Activated T-cell treated with anti-CD3 and anti-CD28 coated beads for 4 hours (primary cell): ENCODE measurements at regions not wholly inside any gene's neighbourhood (a gene's known extent, or its start where the extent isn't known, plus 50 kb on each side); places are given as distances from the start of the nearest gene placed in this dataset.

ENCODE experiments used
- DNase-seq: peaks from one replicate; pipeline ENCODE4 v3.0.0-alpha.2; 2020

DNA sequence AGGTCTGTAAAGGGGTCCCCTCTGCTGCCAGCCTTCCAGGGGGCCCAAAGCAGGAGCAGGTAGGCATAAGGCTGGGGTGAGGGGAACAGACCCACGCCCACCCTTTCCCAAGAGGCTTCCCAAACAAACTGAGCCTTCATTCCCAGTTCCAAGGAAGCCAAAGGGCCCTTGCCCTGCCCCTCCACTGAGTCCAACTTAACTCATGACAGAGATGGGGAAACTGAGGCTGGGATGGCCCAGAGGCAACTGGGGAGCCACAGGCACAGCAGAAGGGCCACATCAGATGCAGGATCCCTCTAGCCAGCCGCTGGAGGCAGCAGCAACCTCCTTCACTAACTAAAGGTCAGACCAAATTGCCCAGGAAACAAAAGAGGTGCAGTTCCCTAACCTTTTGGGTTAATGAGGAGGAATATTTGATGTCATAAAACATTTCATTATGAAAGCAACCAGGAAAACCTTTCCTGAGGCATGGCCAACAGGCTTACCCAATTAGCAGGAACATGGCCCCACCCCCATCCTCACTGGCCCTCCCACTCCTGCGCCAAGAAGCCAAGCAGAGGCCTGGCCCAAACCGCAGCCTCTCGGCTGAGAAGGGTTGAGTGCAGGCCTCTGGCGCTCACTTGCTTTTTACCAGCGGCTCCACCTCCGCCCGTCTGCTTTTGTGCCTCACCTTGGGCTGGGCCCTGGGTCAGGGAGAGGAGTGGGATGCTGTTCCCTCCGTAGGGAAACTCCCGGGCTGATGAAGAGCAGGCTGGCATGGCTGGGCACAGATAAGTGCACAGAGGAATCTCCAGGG is 293.5 kb upstream of the RTL1 start:
- no peak for DNase-seq

DNA sequence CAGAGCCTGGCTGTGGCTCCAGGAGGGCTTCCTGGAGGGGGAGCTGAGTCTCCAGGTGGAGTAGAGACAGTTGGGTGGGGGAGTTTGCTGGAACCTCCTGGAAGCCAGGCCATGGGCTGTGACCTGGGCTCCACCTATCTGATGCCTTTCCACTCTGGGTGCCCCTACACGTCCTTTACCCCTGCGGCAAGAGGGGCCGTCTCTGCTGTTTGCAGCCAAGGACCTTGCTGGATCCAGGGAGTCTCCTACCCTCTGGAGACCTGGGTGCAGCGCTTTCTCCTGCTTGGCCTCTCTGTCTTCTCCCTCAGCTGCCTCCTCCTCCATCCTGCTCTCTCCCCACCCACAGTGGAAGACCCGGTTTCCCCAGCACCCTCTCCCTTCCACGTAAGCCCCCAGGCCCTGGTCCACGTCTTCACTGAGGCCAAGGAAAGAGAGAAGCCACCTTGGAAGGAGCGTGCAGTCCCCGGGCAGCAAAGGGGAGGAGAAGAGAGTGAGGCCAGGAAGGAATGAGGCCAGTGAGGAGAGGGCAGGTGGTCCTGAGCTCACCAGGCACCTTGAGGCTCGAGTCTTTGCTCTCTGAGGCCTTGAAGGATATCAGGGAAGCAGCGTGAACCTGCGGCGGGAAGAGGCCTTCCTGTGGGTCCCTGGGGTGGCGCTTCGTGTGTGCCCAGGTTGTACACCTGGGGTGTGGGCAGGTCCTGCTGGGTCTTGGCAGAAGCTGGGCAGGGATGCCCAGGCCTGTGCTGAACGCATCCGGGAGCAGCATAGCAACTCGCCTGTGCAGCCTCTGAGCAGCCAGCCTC is 294.3 kb upstream of the RTL1 start:
- DNase-seq = no peak

DNA sequence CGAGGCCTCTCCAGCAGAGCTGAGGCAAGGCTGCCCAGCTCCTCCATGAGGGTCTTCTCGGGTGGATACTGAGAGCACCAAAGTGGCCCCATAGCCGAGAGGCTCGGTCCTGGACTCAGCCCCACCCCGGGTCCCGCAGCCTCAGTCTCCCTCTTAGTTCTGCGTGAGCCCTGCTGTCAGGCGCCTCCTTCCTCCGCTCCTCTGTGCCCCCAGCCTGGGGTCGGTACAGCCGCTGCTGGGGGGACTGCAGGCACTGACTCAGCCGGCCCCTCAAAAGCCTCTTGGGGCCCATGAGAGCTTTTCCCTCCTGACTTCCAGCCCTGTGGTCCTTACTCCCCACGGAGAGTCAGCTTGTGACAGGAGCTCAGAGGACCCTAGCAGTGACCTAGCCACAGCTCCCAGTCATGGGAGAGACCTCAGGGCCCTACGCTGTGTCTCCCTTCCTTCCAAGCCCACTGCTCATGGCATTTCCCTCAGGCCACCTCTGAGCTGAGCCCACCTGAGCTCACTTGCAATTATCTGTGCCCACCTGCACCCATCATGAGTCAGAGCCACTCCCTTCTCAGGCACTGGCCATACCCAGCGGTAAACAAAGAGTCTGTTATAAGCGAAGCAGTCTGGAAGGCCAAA is 295.0 kb upstream of the RTL1 start:
- no peak for DNase-seq

DNA sequence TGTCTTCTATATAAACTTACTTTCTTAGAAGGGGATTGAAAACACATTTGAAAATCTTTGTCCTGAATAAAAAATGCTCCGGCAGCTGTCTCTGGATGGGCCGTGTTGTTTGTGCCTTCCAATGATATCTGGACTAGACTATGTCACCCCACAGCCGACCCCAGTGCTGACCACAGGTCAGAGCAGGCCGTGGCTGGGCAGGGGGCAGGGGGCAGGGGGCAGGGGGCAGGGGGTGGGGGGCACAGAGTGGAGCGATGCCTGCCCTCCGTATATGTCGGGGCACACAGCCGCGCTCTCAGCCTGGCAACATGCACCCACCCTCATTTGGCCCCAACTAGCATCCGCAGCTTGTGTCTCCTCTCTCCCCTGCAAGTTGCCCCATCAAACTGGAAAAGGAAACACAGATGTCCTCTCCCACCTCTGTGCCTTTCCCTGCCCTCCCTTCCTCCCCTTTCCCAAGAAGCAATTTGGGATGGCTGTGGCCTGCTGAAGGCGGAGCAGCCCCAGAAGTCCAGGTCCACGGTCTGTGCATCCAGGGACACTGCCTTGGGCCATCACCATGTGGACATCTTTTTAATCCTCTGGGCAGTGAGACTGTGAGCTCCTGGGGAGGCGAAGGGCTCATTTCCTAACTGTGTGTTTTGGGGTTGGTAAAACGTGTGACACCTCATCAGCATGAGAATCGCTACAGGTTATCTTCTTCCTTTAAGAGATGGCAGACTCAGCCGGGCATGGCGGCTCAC is 295.7 kb upstream of the RTL1 start:
- DNase-seq = no peak

DNA sequence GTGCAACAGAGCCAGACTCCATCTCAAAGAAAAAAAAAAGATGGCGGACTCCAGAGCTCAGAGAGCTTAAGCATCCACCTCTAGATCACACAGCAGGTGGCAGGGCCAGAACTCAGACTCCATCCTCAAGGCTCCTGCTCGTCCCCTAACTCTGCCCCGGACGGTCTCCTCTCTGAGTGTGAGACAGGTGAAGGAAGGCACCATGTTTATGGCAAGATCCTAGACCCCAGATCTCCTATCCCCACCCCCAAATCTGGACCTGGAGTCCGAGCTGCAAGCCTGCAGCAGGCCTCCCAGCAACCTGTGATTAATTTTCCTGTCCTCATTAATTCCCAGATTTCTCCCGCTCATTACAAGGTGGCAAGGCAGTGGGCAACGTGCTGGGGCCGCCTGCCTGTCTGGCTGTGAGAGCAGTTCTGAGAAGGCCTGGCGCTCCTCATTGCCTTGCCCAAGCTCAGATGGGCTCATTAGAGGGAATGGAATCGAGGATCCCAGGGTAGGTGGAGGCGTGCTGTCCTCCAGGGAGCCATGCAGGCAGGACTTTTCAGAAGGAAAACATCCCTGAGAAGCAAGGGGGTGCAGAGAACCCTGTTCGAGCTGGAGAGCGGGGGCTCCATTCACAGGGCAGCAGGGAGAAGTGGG is 296.6 kb upstream of the RTL1 start:
- no peak for DNase-seq

DNA sequence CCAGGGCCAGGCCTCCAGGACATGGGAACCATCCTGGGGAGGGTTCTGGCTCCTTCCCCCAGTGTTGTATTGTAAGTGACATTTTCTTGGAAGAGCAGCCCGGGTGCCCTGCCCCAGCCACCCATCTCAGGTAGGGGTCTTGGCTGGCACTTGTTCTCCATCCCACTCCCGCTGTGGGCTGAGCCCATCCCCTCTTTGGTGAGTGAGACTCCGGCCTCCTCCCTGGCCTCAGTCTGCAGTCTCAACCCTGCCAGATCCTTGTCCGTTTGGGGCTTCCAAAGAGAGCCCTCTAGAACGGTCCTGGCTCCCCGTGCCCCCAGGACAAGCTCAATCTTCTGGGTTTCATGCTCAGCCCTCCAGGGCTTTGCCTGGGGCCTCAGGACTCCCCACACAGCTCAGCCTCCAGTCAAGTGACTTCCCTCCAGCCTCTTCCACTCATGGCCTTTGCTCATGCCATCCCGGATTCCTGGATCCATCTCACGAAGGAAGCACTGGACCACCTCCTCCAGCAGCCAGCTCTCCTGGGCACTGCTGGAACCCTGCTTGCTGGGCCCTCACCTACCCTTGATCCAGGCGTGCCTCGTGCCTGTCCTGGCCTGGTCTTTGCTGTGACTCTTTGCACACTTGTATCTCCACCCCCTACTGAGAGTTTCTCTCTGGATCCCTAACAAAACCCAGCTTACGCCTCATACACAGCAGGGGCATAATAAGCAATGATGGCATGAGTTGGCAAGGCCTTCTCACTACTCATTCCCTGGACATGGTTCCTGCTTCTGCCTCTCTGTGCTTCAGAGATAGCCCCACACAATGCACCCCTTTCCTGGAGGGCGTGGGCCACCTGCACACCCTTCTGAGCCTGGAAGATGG is 297.4 kb upstream of the RTL1 start:
- DNase-seq = no peak

DNA sequence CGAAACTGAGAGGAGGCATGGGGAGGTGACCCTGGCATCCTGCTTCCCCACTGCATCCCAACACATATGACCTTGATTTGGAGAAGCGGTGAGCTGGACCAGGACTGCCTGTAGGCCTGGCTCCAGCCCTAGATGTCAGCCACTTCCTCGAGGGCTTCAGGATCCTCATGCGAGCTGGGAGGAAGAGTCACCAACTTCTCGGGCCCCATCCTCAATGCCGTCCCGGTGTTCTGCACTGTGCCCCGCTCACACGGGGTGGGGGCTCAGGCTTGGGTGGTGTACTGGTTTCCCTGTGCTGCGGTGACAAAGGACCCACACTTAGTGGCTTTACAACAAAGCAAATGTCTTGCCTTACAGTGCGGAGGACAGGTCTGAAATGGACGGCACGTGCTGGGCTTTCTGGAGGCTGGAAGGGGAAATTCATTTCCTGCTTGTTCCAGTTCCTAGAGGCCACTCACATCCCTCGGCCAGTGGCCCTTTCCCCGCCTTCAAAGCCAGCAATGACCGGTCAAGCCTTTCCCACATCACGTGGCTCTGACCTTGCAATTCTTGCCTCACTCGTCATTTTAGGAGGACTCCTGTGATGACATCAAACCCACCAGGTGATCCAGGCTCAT is 298.1 kb upstream of the RTL1 start:
- no peak for DNase-seq

DNA sequence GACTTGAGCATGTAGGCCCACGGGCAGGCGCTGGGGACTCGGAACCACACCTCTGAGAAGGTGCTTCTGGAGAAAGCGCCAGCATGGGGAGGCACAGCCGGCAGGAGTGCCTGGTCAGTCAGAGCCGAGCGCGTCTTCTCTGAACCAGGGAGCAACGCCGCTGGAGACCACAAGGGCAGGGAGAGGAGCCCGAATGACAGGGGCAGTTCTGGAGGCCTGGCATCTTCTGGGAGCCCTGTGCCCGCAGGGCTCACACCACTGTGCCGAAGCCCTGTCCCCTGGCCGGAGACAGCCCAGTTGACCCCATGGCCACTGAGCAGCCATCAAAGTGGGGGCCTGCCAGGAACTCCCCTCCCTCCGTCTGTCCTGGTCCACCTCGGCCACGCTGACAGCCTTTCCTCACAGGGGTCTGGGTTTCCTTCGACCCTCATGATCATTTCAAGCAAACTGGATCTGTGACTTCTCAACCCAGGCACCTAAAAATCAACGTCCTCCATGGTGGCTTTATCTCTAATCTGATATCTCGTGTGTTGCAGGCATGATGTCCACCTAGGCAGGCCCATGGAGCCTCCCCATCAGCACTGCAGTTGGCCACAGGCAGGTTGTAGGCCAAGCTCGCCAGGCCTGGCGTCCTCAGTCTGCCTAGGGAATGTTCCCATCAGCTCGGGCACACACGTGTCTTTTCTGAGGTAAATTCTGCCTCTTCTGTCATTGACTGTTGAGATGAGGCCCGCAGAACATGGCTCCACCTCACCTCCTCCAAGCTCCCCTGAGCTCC is 299.3 kb upstream of the RTL1 start:
- DNase-seq = no peak

DNA sequence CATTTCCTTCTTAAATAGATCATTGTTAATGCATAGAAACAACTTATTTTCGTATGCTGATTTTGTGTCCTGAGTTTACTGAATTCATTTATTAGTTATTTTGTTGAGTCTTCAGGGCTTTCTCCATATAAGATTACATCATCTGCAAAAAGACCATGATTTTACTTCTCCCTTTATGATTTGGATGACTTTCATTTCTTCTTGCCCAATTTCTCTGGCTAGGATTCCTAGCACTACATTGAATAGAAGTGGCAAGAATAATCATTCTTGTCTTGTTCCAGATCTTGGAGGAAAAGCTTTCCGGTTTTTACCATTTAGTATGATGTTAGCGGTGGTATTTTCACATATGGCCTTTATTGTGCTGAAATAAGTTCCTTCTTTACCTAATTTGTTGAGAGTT is 303.0 kb upstream of the RTL1 start:
- DNase-seq = no peak

DNA sequence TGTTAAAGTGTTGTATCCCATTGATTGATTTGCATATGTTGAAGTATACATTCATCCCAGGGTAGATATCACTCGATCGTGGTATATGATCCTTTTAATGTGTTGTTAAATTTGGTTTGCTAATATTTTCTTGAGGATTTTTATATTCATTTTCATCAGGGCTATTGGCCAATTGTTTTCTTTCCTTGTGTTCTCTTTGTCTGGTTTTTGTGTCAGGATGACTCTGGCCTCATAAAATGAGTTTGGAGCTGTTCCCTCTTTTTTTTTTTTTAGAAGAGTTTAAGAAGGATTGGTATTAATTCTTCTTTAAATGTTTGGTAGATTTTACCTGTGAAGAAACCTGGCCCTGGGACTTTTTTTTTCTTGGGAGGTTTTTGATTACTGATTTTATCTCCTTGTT is 303.5 kb upstream of the RTL1 start:
- DNase-seq = no peak

DNA sequence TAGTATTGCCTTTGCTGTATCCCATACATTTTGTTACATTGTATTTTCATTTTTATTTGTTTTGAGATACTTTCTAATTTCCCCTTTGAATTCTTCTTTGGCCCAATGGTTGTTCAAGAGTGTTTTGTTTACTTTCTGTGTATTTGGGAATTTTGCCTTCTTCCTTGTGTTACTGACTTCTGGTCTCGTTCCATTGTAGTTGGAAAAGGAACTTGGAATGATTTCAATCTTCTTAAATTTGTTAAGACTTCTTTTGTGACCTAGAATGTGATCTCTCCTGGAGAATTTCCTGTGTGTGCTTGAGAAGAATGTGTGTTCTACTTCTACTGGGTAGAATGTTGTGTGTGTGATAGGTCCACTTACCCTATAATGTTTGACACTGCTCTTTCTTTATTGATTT is 304.4 kb upstream of the RTL1 start:
- DNase-seq = no peak

DNA sequence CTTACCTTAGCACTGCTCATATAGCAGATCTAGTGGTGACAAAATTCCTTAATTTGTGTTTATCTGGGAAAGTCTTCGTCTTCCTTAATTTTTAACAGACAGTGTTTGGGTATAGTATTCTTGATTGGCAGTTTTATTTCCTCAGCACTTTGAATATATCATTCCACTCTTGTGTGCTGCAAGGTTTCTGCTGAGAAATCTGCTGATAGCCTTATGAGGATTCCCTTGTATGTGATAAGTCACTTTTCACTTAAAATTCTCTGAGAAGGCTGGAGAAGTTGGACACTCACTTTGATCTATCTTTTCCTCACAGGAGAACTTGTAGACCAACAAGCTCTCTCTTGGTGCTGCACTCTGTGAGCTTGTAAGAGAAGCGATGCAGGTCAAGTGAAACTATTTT is 306.1 kb upstream of the RTL1 start:
- no peak for DNase-seq

DNA sequence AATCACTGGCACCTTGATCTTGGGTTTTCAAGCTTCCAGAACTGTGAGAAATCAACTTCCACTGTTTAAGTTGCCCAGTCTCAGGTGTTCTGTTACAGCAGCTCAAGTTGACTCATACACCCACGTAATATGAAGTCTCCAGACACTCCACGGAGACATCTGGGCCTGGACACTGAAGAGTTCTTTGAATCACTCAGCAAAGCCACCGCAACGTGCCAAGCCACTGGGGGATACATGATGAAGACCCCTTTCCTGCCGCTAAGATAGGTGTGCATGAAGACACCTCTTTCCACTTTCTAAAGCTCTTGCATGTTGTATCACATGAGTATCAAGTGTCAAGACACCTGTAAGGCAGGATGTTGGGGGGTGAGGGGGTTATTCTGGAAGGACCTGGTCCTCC is 311.7 kb upstream of the RTL1 start:
- DNase-seq = no peak

DNA sequence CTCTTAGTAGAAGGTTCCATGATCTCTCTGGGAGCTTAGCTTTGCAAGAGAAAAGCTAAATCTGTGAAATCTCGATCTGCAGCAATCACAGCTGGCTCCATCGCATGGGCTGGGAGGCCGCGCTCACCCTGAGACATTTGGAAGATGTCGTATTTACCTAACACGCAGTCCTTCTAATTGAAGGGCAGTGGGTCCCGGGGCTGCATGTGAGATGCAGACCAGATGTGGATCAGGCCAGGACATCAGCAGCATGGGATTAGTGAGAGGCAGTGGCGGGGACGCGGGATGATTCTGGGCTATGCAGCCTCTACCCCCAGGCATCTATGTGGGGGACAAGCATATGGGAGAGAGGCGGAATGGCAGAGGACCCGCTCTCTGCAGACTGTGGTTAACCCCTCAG is 312.4 kb upstream of the RTL1 start:
- DNase-seq = no peak

DNA sequence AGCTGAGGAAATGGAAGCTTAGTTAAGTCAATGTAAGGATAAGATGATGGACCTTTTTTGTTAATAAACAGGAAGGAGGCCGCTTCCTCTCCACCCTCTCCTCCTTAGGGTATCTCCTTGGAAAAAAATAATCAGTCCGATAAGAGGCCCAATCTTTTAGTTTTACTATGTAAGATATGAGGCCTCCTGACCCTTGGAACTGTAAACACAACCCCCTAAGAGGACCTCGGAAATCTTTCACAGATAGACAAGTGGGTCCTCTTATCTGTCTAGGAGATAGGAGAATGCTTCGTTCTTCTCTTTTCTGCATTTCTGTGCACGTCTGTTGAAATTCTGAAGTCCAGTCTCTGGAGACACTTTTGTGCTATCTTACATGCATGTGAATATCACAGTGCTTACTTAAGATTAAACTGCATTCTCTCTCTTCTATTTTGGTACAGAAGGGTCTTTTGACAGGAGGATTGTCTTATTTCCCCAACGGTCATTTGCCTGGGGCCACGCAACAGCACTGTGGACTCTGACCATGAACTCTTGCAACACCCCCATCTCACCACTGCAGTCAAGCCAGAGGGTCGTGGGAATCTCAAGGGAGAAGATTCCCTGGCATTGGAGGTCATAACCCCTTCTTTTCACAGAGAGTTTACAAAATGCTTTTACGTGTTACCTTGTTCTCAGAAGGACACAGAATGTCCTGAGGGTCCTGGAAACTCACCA is 313.0 kb upstream of the RTL1 start:
- DNase-seq = no peak

DNA sequence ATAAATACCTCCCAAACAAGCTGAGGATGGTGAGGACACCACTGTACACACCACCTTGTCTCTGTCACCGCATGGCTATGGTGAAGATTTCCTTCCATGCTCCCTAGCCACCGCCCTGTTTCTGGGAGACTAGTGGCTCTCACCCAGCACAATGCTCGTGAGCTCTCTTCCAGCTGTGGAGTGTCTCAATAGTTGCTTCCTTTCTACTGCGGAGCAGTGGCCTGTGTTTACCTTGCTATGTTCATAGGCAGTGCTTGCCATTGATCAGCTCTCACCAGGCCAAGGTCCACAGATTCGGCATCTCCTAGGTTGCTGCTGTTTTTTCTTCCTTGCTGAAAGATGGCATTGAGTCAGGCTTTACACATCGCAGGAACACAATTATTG is 313.6 kb upstream of the RTL1 start:
- DNase-seq = no peak

DNA sequence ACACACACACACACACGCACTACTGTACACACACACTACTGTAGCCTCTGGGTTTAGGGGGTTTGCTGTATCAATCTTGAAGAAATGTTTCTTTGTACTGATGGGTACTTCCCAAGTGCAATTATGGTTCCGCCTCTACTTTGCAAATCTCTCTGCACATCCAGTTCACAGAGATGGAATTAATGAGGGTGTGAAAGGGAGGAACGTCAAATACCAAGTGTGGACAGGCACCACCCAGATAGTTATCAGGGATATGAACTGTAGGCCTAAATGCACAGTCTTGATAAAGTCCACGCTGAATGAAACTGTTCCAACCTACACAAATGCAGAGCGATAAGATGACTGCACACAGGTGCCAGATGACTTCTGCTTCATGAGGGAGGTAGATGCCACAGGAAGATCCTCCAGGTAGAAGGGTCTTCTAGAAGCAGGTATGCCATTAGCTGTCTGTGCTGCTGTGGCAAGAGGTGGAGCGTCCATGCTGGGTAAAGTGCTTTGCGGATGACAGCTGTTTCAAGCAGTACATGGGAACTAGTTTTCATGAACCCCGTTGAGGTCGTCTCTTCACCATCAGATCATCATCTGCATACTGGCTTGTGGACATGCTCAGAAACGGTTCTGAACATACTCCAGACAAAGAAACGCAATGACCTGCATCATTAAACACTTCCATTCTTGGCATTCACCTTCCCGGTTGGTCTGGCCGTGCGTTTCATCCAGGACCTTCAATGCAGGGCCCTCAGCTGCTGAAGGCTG is 314.3 kb upstream of the RTL1 start:
- no peak for DNase-seq

DNA sequence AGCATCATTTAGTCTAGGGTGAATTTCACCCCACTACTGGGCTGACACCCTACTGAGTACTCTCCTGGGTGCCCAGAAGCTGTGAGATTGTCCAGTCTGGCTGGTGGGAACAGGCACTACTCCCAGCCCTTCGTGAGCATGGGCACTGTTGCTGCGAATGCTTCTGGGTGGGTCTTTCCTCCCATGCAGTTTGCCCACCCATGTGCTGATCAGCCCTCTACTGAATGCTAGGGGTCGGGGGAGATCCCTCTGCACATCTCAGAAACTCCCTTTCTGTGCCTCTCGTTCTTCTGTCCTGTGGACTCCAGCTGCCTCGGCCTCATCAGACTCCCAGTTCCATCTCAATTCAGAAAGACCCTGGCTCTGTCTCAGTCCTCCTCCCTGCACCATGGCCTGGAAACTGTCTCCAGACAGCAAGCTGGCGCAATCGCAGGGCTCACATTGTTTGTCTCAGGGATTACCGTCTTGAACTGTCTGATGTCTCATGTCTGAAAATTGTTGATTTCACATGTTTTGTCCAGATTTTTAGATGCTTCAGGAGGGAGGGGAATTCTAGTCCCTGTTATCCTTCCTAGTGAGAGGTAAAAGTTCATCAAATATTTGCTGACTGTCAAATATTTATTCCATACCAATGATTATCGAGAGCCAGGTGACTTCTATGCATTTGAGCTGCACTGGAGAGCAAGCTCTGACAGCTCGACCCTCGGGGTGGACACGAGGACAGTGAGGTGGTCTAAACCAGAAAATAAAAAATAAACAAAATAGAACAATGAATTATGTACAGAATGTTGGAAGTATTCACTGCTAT is 316.6 kb upstream of the RTL1 start:
- no peak for DNase-seq
